HL-60 (cell line): ENCODE measurements at regions not wholly inside any gene's neighbourhood (a gene's known extent, or its start where the extent isn't known, plus 50 kb on each side); places are given as distances from the start of the nearest gene placed in this dataset.

Experiments
- CTCF ChIP-seq: IDR thresholded peaks from one replicate; pipeline ENCODE4 v1.5.1; 2011; ENCODE audit warnings: low read length, control low read depth, inconsistent platforms; ENCODE audit not compliant: insufficient read depth
- POLR2AphosphoS5 ChIP-seq: IDR thresholded peaks from 2 replicates; pipeline ENCODE4 v1.6.1; 2012; ENCODE audit warnings: low read depth
- SPI1 ChIP-seq: IDR thresholded peaks from 2 replicates; pipeline ENCODE4 v1.6.1; 2012; ENCODE audit warnings: low read depth, mild to moderate bottlenecking, borderline replicate concordance

GRCh38 chr13:70347947-70348620 is 239.8 kb upstream of the KLHL1 start:
- no peak for TF ChIP-seq CTCF
- no peak for TF ChIP-seq SPI1
- no peak for TF ChIP-seq POLR2AphosphoS5
